K562 (cell line): ENCODE measurements at regions not wholly inside any gene's neighbourhood (a gene's known extent, or its start where the extent isn't known, plus 50 kb on each side); places are given as distances from the start of the nearest gene placed in this dataset.

Experiments used
- BDP1 ChIP-seq: IDR thresholded peaks from 3 replicates; pipeline ENCODE4 v1.6.1; 2011; ENCODE audit not compliant: insufficient read length, insufficient read depth
- CTCF ChIP-seq, 3 experiments: IDR thresholded peaks in 2 of 3; conservative IDR thresholded peaks in 1 of 3; 2 replicates each; pipeline ENCODE4 v1.5.1; 2011 to 2012; ENCODE audit warnings: low read length in 3 of 3, mild to moderate bottlenecking in 3 of 3, control low read depth in 2 of 3, improper control_type of control experiment in 1 of 3, inconsistent platforms in 1 of 3, low read depth in 1 of 3, mixed read lengths in 1 of 3, moderate library complexity in 1 of 3; ENCODE audit not compliant: insufficient read depth in 2 of 3
- FOXJ2 ChIP-seq: fragments of 200-800 bp; sonication (Bioruptor generic); IDR thresholded peaks from 2 replicates; pipeline ENCODE4 v1.6.1; 2016; ENCODE audit warnings: missing genetic modification characterization, missing compliant biosample characterization
- FOXK2 ChIP-seq, 2 experiments: fragments of 450-650 bp; IDR thresholded peaks in 1 of 2; conservative IDR thresholded peaks in 1 of 2; 2 replicates each; pipeline ENCODE4 v1.6.1; 2016; ENCODE audit warnings: low read depth in 2 of 2, mild to moderate bottlenecking in 1 of 2
- GABPB1 ChIP-seq: sonication (generic); formaldehyde crosslinking; IDR thresholded peaks from 2 replicates; pipeline ENCODE4 v1.8.0; 2022; ENCODE audit warnings: mild to moderate bottlenecking, missing genetic modification reagents
- JUN ChIP-seq, 2 experiments: sonication (generic) in 1 of 2; formaldehyde crosslinking in 1 of 2; IDR thresholded peaks; 2 replicates each; pipeline versions ENCODE4 v1.6.1 to v1.8.0; 2012 to 2022; ENCODE audit warnings: borderline replicate concordance in 2 of 2, mild to moderate bottlenecking in 2 of 2, improper control_type of control experiment in 1 of 2, low read depth in 1 of 2, low read length in 1 of 2, missing genetic modification reagents in 1 of 2
- PML ChIP-seq: IDR thresholded peaks from 2 replicates; pipeline ENCODE4 v1.6.1; 2012; ENCODE audit warnings: low read length, inconsistent platforms
- POLR2AphosphoS2 ChIP-seq: IDR thresholded peaks from 2 replicates; pipeline ENCODE4 v1.6.1; 2012; ENCODE audit warnings: low read length, improper control_type of control experiment
- RBBP5 ChIP-seq: fragments of 200-600 bp; sonication (generic); IDR thresholded peaks from 2 replicates; pipeline ENCODE4 v1.6.1; 2012; ENCODE audit warnings: borderline replicate concordance, mild to moderate bottlenecking, low read length, control low read depth, inconsistent platforms; ENCODE audit not compliant: insufficient read depth, poor library complexity, severe bottlenecking
- USF2 ChIP-seq: sonication (generic); formaldehyde crosslinking; IDR thresholded peaks from 2 replicates; pipeline ENCODE4 v1.5.0; 2020; ENCODE audit warnings: missing genetic modification reagents
- YY1 ChIP-seq, 3 experiments: IDR thresholded peaks; 2 replicates each; pipeline ENCODE4 v1.6.1; 2011; ENCODE audit warnings: low read length in 2 of 3, mild to moderate bottlenecking in 2 of 3, moderate library complexity in 2 of 3, borderline replicate concordance in 1 of 3, control low read depth in 1 of 3, low read depth in 1 of 3; ENCODE audit not compliant: insufficient read depth in 3 of 3, insufficient replicate concordance in 2 of 3, control insufficient read depth in 1 of 3, insufficient read length in 1 of 3; ENCODE audit errors: extremely low read depth in 1 of 3
- TF ChIP-seq, protein P1 (sequence below), 2 experiments: fragments of 450-650 bp; formaldehyde crosslinking in 1 of 2; IDR thresholded peaks; 2 replicates each; pipeline versions ENCODE4 v1.4.0 to v1.6.1; 2014 to 2020; ENCODE audit warnings: mild to moderate bottlenecking in 2 of 2, borderline replicate concordance in 1 of 2, low read depth in 1 of 2
- TF ChIP-seq, protein P2 (sequence below): IDR thresholded peaks from 2 replicates; pipeline ENCODE4 v1.6.1; 2014; ENCODE audit warnings: antibody characterized with exemption

- TF ChIP-seq BDP1: no peak
- no peak for TF ChIP-seq CTCF (IDR thresholded peaks at IDR 0.05 in 2 of 3, conservative IDR thresholded peaks at IDR 0.05 in 1 of 3; ENCODE audit: insufficient read depth in 2 of 3, low read depth in 1 of 3, low read length in 3 of 3)
- no peak for TF ChIP-seq FOXK2 (conservative IDR thresholded peaks at IDR 0.05 in 1 of 2, IDR thresholded peaks at IDR 0.05 in 1 of 2; ENCODE audit: low read depth in 2 of 2)
- no peak for TF ChIP-seq FOXJ2 (tag)
- TF ChIP-seq, protein P1, sequence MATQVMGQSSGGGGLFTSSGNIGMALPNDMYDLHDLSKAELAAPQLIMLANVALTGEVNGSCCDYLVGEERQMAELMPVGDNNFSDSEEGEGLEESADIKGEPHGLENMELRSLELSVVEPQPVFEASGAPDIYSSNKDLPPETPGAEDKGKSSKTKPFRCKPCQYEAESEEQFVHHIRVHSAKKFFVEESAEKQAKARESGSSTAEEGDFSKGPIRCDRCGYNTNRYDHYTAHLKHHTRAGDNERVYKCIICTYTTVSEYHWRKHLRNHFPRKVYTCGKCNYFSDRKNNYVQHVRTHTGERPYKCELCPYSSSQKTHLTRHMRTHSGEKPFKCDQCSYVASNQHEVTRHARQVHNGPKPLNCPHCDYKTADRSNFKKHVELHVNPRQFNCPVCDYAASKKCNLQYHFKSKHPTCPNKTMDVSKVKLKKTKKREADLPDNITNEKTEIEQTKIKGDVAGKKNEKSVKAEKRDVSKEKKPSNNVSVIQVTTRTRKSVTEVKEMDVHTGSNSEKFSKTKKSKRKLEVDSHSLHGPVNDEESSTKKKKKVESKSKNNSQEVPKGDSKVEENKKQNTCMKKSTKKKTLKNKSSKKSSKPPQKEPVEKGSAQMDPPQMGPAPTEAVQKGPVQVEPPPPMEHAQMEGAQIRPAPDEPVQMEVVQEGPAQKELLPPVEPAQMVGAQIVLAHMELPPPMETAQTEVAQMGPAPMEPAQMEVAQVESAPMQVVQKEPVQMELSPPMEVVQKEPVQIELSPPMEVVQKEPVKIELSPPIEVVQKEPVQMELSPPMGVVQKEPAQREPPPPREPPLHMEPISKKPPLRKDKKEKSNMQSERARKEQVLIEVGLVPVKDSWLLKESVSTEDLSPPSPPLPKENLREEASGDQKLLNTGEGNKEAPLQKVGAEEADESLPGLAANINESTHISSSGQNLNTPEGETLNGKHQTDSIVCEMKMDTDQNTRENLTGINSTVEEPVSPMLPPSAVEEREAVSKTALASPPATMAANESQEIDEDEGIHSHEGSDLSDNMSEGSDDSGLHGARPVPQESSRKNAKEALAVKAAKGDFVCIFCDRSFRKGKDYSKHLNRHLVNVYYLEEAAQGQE (IDR thresholded peaks at IDR 0.05; ENCODE audit: borderline replicate concordance): no peak
- TF ChIP-seq, protein P1 (CRISPR knock-in tag; IDR thresholded peaks at IDR 0.05; ENCODE audit: low read depth): no peak
- no peak for TF ChIP-seq YY1 (IDR thresholded peaks at IDR 0.05; ENCODE audit: borderline replicate concordance in 1 of 3, control insufficient read depth in 1 of 3, extremely low read depth in 1 of 3, insufficient read depth in 3 of 3, insufficient read length in 1 of 3, insufficient replicate concordance in 2 of 3, low read depth in 1 of 3, low read length in 2 of 3)
- TF ChIP-seq, protein P2, sequence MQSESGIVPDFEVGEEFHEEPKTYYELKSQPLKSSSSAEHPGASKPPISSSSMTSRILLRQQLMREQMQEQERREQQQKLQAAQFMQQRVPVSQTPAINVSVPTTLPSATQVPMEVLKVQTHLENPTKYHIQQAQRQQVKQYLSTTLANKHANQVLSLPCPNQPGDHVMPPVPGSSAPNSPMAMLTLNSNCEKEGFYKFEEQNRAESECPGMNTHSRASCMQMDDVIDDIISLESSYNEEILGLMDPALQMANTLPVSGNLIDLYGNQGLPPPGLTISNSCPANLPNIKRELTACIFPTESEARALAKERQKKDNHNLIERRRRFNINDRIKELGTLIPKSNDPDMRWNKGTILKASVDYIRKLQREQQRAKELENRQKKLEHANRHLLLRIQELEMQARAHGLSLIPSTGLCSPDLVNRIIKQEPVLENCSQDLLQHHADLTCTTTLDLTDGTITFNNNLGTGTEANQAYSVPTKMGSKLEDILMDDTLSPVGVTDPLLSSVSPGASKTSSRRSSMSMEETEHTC: no peak
- TF ChIP-seq USF2 (CRISPR knock-in tag): no peak
- TF ChIP-seq PML: no peak
- no peak for TF ChIP-seq JUN (IDR thresholded peaks at IDR 0.05; ENCODE audit: borderline replicate concordance, low read depth, low read length)
- no peak for TF ChIP-seq JUN (CRISPR knock-in tag; IDR thresholded peaks at IDR 0.05; ENCODE audit: borderline replicate concordance)
- TF ChIP-seq POLR2AphosphoS2: no peak
- TF ChIP-seq RBBP5: no peak
- TF ChIP-seq GABPB1 (CRISPR knock-in tag): no peak
These were observed 185.4 kb upstream of the ZFHX3 start for GRCh38 chr16:73233329-73233765.
